HEK293T (cell line): ENCODE measurements at regions not wholly inside any gene's neighbourhood (a gene's known extent, or its start where the extent isn't known, plus 50 kb on each side); places are given as distances from the start of the nearest gene placed in this dataset.

ENCODE experiments used
- CTCF ChIA-PET: fragments of 350-600 bp; formaldehyde crosslinking; extraction: SDS; loops from one replicate; lab custom pipeline; 2021; ENCODE audit warnings: antibody characterized with exemption, inconsistent platforms; lab: Yijun Ruan, JAX
- POLR2A ChIA-PET: fragments of 350-600 bp; formaldehyde crosslinking; extraction: SDS; loops from one replicate; lab custom pipeline; 2020; ENCODE audit warnings: antibody characterized with exemption, inconsistent platforms; lab: Yijun Ruan, JAX
- DNase-seq: peaks from one replicate; pipeline ENCODE4 v3.0.0; 2012; ENCODE audit warnings: mixed read lengths; ENCODE audit errors: extremely low spot score
- ARNT ChIP-seq: fragments of 450-650 bp; IDR thresholded peaks from 2 replicates; pipeline ENCODE4 v1.6.1; 2017; ENCODE audit warnings: mild to moderate bottlenecking
- BHLHE40 ChIP-seq: fragments of 450-650 bp; IDR thresholded peaks from 2 replicates; pipeline ENCODE4 v1.6.1; 2016; ENCODE audit warnings: mild to moderate bottlenecking, moderate library complexity, borderline replicate concordance
- CTBP1 ChIP-seq: fragments of 450-650 bp; IDR thresholded peaks from 2 replicates; pipeline ENCODE4 v1.6.1; 2016; ENCODE audit warnings: borderline replicate concordance
- ELF4 ChIP-seq: fragments of 450-650 bp; IDR thresholded peaks from 2 replicates; pipeline ENCODE4 v1.6.1; 2017; ENCODE audit warnings: antibody characterized with exemption
- FOXA1 ChIP-seq: fragments of 450-650 bp; IDR thresholded peaks from 2 replicates; pipeline ENCODE4 v1.6.1; 2016; ENCODE audit warnings: mild to moderate bottlenecking
- FOXK2 ChIP-seq: fragments of 450-650 bp; IDR thresholded peaks from 2 replicates; pipeline ENCODE4 v1.6.1; 2016; ENCODE audit warnings: mild to moderate bottlenecking
- FOXM1 ChIP-seq: fragments of 450-650 bp; IDR thresholded peaks from 2 replicates; pipeline ENCODE4 v1.6.1; 2017; ENCODE audit warnings: mild to moderate bottlenecking, borderline replicate concordance
- HDGF ChIP-seq: fragments of 450-650 bp; IDR thresholded peaks from 2 replicates; pipeline ENCODE4 v1.6.1; 2017; ENCODE audit warnings: antibody characterized with exemption, borderline replicate concordance
- L3MBTL2 ChIP-seq: fragments of 450-650 bp; conservative IDR thresholded peaks from 2 replicates; pipeline ENCODE4 v1.6.1; 2016; ENCODE audit warnings: mild to moderate bottlenecking
- LEF1 ChIP-seq: fragments of 450-650 bp; IDR thresholded peaks from 2 replicates; pipeline ENCODE4 v1.6.1; 2017; ENCODE audit warnings: mild to moderate bottlenecking, borderline replicate concordance
- NFRKB ChIP-seq: fragments of 450-650 bp; IDR thresholded peaks from 2 replicates; pipeline ENCODE4 v1.6.1; 2016; ENCODE audit warnings: mild to moderate bottlenecking, moderate library complexity
- SP1 ChIP-seq: fragments of 450-650 bp; IDR thresholded peaks from 2 replicates; pipeline ENCODE4 v1.6.1; 2017
- SUZ12 ChIP-seq: fragments of 450-650 bp; IDR thresholded peaks from 2 replicates; pipeline ENCODE4 v1.6.1; 2016; ENCODE audit warnings: mild to moderate bottlenecking
- TARDBP ChIP-seq: fragments of 450-650 bp; IDR thresholded peaks from 2 replicates; pipeline ENCODE4 v1.6.1; 2016
- ZNF384 ChIP-seq: fragments of 450-650 bp; IDR thresholded peaks from 2 replicates; pipeline ENCODE4 v1.6.1; 2016
- TF ChIP-seq, protein P1 (sequence below): fragments of 450-650 bp; IDR thresholded peaks from 2 replicates; pipeline ENCODE4 v1.6.1; 2016

DNA sequence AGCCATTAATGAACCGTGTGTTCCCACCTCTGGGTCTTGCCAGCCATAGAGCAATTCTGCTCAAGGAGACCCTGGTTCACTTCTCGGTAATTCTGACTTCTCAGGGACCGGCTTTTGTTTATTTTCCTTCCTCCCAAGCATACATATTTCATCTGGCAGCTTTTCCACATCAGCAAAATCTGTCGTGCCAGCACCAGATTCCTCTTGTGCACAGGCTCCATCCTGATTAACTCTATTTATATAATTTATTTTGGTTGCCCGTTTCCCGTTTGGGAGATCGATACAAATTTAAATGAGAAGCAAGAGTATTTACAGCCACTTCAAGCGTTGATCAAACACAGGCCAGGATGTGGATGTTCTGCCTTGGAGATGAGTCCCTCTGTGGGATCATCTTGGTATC is 161.9 kb upstream of the XYLT1 start:
- POLR2A ChIA-PET, result interaction anchor here (0.8 kb wide), 1 partner anchor 26 kb away, joined by 3 read pairs; no protein-coding TSS in a partner anchor
- TF ChIP-seq ARNT (no peak), TARDBP (no peak), SUZ12 (no peak), ELF4 (no peak), FOXA1 (no peak), BHLHE40 (no peak), SP1 (no peak), HDGF (no peak), FOXM1 (no peak), LEF1 (no peak), CTBP1 (no peak), ZNF384 (no peak)
- TF ChIP-seq, protein P1, sequence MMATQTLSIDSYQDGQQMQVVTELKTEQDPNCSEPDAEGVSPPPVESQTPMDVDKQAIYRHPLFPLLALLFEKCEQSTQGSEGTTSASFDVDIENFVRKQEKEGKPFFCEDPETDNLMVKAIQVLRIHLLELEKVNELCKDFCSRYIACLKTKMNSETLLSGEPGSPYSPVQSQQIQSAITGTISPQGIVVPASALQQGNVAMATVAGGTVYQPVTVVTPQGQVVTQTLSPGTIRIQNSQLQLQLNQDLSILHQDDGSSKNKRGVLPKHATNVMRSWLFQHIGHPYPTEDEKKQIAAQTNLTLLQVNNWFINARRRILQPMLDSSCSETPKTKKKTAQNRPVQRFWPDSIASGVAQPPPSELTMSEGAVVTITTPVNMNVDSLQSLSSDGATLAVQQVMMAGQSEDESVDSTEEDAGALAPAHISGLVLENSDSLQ, result no peak
- CTCF ChIA-PET, result no interaction called here
- no peak for DNase-seq

DNA sequence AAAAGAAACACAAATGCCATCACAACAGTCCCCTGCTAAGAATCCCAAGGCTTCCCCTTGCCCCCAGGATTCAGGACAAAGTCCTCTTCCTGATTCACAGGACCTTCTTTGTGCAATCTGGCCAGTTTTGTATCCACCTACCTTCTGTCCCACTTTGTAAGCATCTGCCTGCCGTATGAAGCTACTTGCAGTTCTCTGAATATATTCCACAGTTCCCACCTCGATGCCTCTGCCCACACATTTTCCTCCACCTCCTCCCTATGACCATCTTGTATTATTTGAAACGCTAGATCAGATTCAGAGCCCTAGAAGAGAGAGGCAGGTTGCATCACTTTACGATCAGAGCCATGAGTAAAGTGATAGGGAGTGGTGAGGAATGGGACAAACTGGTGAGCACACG is 159.2 kb upstream of the XYLT1 start:
- ChIA-PET CTCF (no interaction called here), POLR2A (no interaction called here)
- DNase-seq, result no peak
- TF ChIP-seq SP1 (no peak), BHLHE40 (no peak), ARNT (no peak), FOXA1 (no peak), SUZ12 (no peak), HDGF (no peak), LEF1 (no peak), TARDBP (no peak), NFRKB (no peak), FOXK2 (no peak), FOXM1 (no peak), ELF4 (no peak), L3MBTL2 (no peak), CTBP1 (no peak), ZNF384 (no peak)
- TF ChIP-seq, protein P1, result no peak

GRCh38 chr16:17628983-17629382 is 158.2 kb upstream of the XYLT1 start:
- TF ChIP-seq LEF1 (no peak), L3MBTL2 (no peak), FOXA1 (no peak), ZNF384 (no peak), FOXK2 (no peak), BHLHE40 (no peak), NFRKB (no peak)
- TF ChIP-seq, protein P1, result no peak
- CTCF ChIA-PET, result no interaction called here
- no peak for DNase-seq
- POLR2A ChIA-PET, result no interaction called here

GRCh38 chr16:17622366-17622765 is 151.6 kb upstream of the XYLT1 start:
- POLR2A ChIA-PET, result no interaction called here
- no peak for DNase-seq
- TF ChIP-seq FOXM1 (no peak), FOXK2 (no peak), TARDBP (no peak), BHLHE40 (no peak), LEF1 (no peak), ELF4 (no peak), NFRKB (no peak), SP1 (no peak), HDGF (no peak), FOXA1 (no peak), L3MBTL2 (no peak)
- TF ChIP-seq, protein P1, result no peak
- CTCF ChIA-PET, result no interaction called here

DNA sequence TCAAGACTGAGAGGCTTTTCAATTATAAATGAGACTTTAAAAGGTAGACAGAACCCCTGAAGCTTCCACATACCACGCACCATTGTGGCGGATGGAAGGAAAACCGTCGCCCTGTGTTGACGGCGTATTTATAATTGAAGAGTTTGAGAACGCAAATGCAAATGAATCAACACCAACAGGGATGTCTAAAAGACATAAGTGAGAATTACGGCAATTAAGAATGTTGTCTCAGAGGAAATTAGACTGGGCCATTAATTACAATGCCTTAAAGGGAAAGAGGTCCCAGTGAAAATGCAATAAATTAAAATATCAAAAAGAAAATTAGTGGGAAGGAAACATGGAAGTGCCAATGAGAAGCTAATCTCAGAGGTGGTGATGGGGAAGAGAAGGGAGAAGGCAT is 148.5 kb upstream of the XYLT1 start:
- ChIA-PET POLR2A (no interaction called here), CTCF (no interaction called here)
- no peak for DNase-seq
- TF ChIP-seq HDGF (no peak), L3MBTL2 (no peak), SUZ12 (no peak), FOXM1 (no peak), BHLHE40 (no peak)

DNA sequence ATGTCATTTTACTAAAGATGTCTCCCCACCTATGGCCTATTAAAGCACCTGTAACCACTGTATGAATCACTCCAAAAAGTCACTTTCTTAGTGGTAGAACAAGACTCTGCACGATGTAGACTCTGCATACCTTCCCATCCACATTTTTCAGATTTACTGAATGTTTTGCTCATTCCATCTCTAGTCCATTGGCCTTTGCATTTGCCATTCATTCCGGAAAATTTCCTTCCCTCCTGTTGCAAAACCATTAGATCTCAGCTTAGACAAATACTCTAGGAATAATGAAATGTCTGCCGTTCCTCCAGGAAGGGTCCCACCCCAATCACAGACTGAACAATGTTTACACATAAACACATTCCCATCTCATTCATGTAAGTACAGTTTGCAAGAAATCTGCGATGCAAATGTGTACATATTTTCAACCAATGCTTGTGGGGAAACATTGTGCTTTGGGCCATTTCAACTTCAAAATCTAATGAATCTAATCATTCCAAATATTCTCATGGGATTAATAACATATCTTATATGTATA is 146.3 kb upstream of the XYLT1 start:
- TF ChIP-seq HDGF, result no peak
- TF ChIP-seq FOXM1, result no peak
- TF ChIP-seq, protein P1, result no peak
- no peak for TF ChIP-seq NFRKB
- no peak for TF ChIP-seq ELF4
- TF ChIP-seq ARNT, result no peak
- no peak for TF ChIP-seq L3MBTL2
- no peak for TF ChIP-seq FOXK2
- TF ChIP-seq SP1, result no peak
- no peak for TF ChIP-seq FOXA1
- TF ChIP-seq ZNF384, result no peak
- TF ChIP-seq CTBP1, result no peak
- no peak for TF ChIP-seq LEF1
- no peak for TF ChIP-seq TARDBP
- no peak for TF ChIP-seq BHLHE40
- no peak for TF ChIP-seq SUZ12
- CTCF ChIA-PET, result no interaction called here
- DNase-seq, result no peak
- POLR2A ChIA-PET, result no interaction called here
